ENCODE measurements at regions not wholly inside any gene's neighbourhood (a gene's known extent, or its start where the extent isn't known, plus 50 kb on each side); places are given as distances from the start of the nearest gene placed in this dataset.

- H3K4me1 Mint-ChIP-seq (ENCODE audit: low read depth), result no peaks in the 10 kb centered on the region
- peaks cover 28% of the 10 kb centered on the region for H3K9me3 Mint-ChIP-seq
- H3K27ac Mint-ChIP-seq, result no peak overlapping the region
- no peaks in the 10 kb centered on the region for H3K27me3 Mint-ChIP-seq (ENCODE audit: low read depth)
- H3K36me3 Mint-ChIP-seq (ENCODE audit: low read depth), result no peaks in the 10 kb centered on the region
- no peak overlapping the region for H3K4me3 Mint-ChIP-seq
Observed at GRCh38 chr16:63059676-63060075, 1023.4 kb upstream of the CDH8 start.

- H3K27ac Mint-ChIP-seq, result no peak overlapping the region
- no peaks in the 10 kb centered on the region for H3K36me3 Mint-ChIP-seq (ENCODE audit: low read depth)
- H3K4me1 Mint-ChIP-seq (ENCODE audit: low read depth), result no peaks in the 10 kb centered on the region
- H3K9me3 Mint-ChIP-seq, result peaks cover 22% of the 10 kb centered on the region
- no peaks in the 10 kb centered on the region for H3K27me3 Mint-ChIP-seq (ENCODE audit: low read depth)
- no peak overlapping the region for H3K4me3 Mint-ChIP-seq
Observed at GRCh38 chr16:63057341-63057740, 1021.1 kb upstream of the CDH8 start.

GRCh38 chr16:63050391-63050790, 1014.2 kb upstream of the CDH8 start:
- Mint-ChIP-seq H3K9me3 (peaks cover 22% of the 10 kb centered on the region), H3K36me3 (ENCODE audit: low read depth) (no peaks in the 10 kb centered on the region), H3K4me3 (no peak overlapping the region), H3K27ac (no peak overlapping the region), H3K4me1 (ENCODE audit: low read depth) (no peaks in the 10 kb centered on the region), H3K27me3 (ENCODE audit: low read depth) (no peaks in the 10 kb centered on the region)

- Mint-ChIP-seq H3K9me3 (peaks cover 22% of the 10 kb centered on the region), H3K36me3 (ENCODE audit: low read depth) (no peaks in the 10 kb centered on the region), H3K4me1 (ENCODE audit: low read depth) (no peaks in the 10 kb centered on the region), H3K27me3 (ENCODE audit: low read depth) (no peaks in the 10 kb centered on the region), H3K4me3 (no peak overlapping the region), H3K27ac (no peak overlapping the region)
Observed at GRCh38 chr16:63038397-63039106, 1002.3 kb upstream of the CDH8 start.

- Mint-ChIP-seq H3K4me1 (ENCODE audit: low read depth) (no peaks in the 10 kb centered on the region), H3K4me3 (no peak overlapping the region), H3K36me3 (ENCODE audit: low read depth) (no peaks in the 10 kb centered on the region), H3K9me3 (peaks cover 25% of the 10 kb centered on the region), H3K27ac (no peak overlapping the region), H3K27me3 (ENCODE audit: low read depth) (no peaks in the 10 kb centered on the region)
Observed at GRCh38 chr16:63037761-63038396, 1001.6 kb upstream of the CDH8 start.

GRCh38 chr16:63018581-63019223, 982.5 kb upstream of the CDH8 start:
- H3K27ac Mint-ChIP-seq, result no peak overlapping the region
- no peak overlapping the region for H3K4me3 Mint-ChIP-seq
- H3K27me3 Mint-ChIP-seq (ENCODE audit: low read depth), result no peaks in the 10 kb centered on the region
- H3K9me3 Mint-ChIP-seq, result peaks cover 37% of the 10 kb centered on the region
- H3K4me1 Mint-ChIP-seq (ENCODE audit: low read depth), result no peaks in the 10 kb centered on the region
- no peaks in the 10 kb centered on the region for H3K36me3 Mint-ChIP-seq (ENCODE audit: low read depth)

GRCh38 chr16:63008688-63009087, 972.5 kb upstream of the CDH8 start:
- Mint-ChIP-seq H3K9me3 (peaks cover 35% of the 10 kb centered on the region), H3K4me1 (ENCODE audit: low read depth) (no peaks in the 10 kb centered on the region), H3K4me3 (no peak overlapping the region), H3K27me3 (ENCODE audit: low read depth) (no peaks in the 10 kb centered on the region), H3K36me3 (ENCODE audit: low read depth) (no peaks in the 10 kb centered on the region), H3K27ac (no peak overlapping the region)

- Mint-ChIP-seq H3K4me3 (no peak overlapping the region), H3K4me1 (ENCODE audit: low read depth) (no peaks in the 10 kb centered on the region), H3K36me3 (ENCODE audit: low read depth) (no peaks in the 10 kb centered on the region), H3K9me3 (peaks cover 30% of the 10 kb centered on the region), H3K27me3 (ENCODE audit: low read depth) (no peaks in the 10 kb centered on the region), H3K27ac (no peak overlapping the region)
Observed at GRCh38 chr16:63005356-63005755, 969.1 kb upstream of the CDH8 start.

- Mint-ChIP-seq H3K27ac (no peak overlapping the region), H3K4me3 (no peak overlapping the region), H3K4me1 (ENCODE audit: low read depth) (no peaks in the 10 kb centered on the region), H3K27me3 (ENCODE audit: low read depth) (no peaks in the 10 kb centered on the region), H3K9me3 (peaks cover 32% of the 10 kb centered on the region), H3K36me3 (ENCODE audit: low read depth) (no peaks in the 10 kb centered on the region)
Observed at GRCh38 chr16:62989480-62989879, 953.2 kb upstream of the CDH8 start.

- H3K27me3 Mint-ChIP-seq (ENCODE audit: low read depth), result no peaks in the 10 kb centered on the region
- no peak overlapping the region for H3K27ac Mint-ChIP-seq
- H3K4me1 Mint-ChIP-seq (ENCODE audit: low read depth), result no peaks in the 10 kb centered on the region
- peaks cover 29% of the 10 kb centered on the region for H3K9me3 Mint-ChIP-seq
- no peaks in the 10 kb centered on the region for H3K36me3 Mint-ChIP-seq (ENCODE audit: low read depth)
- H3K4me3 Mint-ChIP-seq, result no peak overlapping the region
Observed at GRCh38 chr16:62985722-62986121, 949.5 kb upstream of the CDH8 start.

- Mint-ChIP-seq H3K36me3 (ENCODE audit: low read depth) (no peaks in the 10 kb centered on the region), H3K27ac (no peak overlapping the region), H3K9me3 (peaks cover 15% of the 10 kb centered on the region), H3K4me3 (no peak overlapping the region), H3K4me1 (ENCODE audit: low read depth) (no peaks in the 10 kb centered on the region), H3K27me3 (ENCODE audit: low read depth) (no peaks in the 10 kb centered on the region)
Observed at GRCh38 chr16:62978451-62978850, 942.2 kb upstream of the CDH8 start.

- no peak overlapping the region for H3K4me3 Mint-ChIP-seq
Observed at GRCh38 chr16:62977876-62978275, 941.6 kb upstream of the CDH8 start.

GRCh38 chr16:62974424-62974823, 938.2 kb upstream of the CDH8 start:
- H3K4me1 Mint-ChIP-seq (ENCODE audit: low read depth), result no peaks in the 10 kb centered on the region
- H3K4me3 Mint-ChIP-seq, result no peak overlapping the region
- H3K9me3 Mint-ChIP-seq, result peaks cover 15% of the 10 kb centered on the region
- H3K36me3 Mint-ChIP-seq (ENCODE audit: low read depth), result no peaks in the 10 kb centered on the region
- no peaks in the 10 kb centered on the region for H3K27me3 Mint-ChIP-seq (ENCODE audit: low read depth)
- no peak overlapping the region for H3K27ac Mint-ChIP-seq

More at GRCh38 chr16:62977876-62978275, 941.6 kb upstream of the CDH8 start:
- no peaks in the 10 kb centered on the region for H3K4me1 Mint-ChIP-seq (ENCODE audit: low read depth)
- H3K36me3 Mint-ChIP-seq (ENCODE audit: low read depth), result no peaks in the 10 kb centered on the region
- H3K27ac Mint-ChIP-seq, result no peak overlapping the region
- H3K27me3 Mint-ChIP-seq (ENCODE audit: low read depth), result no peaks in the 10 kb centered on the region
- peaks cover 15% of the 10 kb centered on the region for H3K9me3 Mint-ChIP-seq

GRCh38 chr16:62970851-62971250, 934.6 kb upstream of the CDH8 start:
- H3K36me3 Mint-ChIP-seq (ENCODE audit: low read depth), result no peaks in the 10 kb centered on the region
- no peaks in the 10 kb centered on the region for H3K27me3 Mint-ChIP-seq (ENCODE audit: low read depth)
- peaks cover 12% of the 10 kb centered on the region for H3K9me3 Mint-ChIP-seq
- no peak overlapping the region for H3K4me3 Mint-ChIP-seq
- no peaks in the 10 kb centered on the region for H3K4me1 Mint-ChIP-seq (ENCODE audit: low read depth)
- H3K27ac Mint-ChIP-seq, result no peak overlapping the region

GRCh38 chr16:62969711-62970318, 933.6 kb upstream of the CDH8 start:
- Mint-ChIP-seq H3K36me3 (ENCODE audit: low read depth) (no peaks in the 10 kb centered on the region), H3K27me3 (ENCODE audit: low read depth) (no peaks in the 10 kb centered on the region), H3K4me3 (no peak overlapping the region), H3K4me1 (ENCODE audit: low read depth) (no peaks in the 10 kb centered on the region), H3K27ac (no peak overlapping the region), H3K9me3 (peaks cover 8% of the 10 kb centered on the region)
